Karpas-422 (cell line): ENCODE measurements at regions not wholly inside any gene's neighbourhood (a gene's known extent, or its start where the extent isn't known, plus 50 kb on each side); places are given as distances from the start of the nearest gene placed in this dataset.

Source experiments
- DNase-seq: peaks from one replicate; pipeline ENCODE4 v3.0.0-alpha.2; 2015
- H2AFZ ChIP-seq: fragments of 200-600 bp; sonication (generic); 2 replicates; pipeline ENCODE4 v1.6.1; 2014; ENCODE audit warnings: antibody characterized with exemption, low read length, mixed read lengths
- H3K27ac ChIP-seq: fragments of 200-600 bp; sonication (generic); 2 replicates; pipeline ENCODE4 v1.5.1; 2014; ENCODE audit warnings: mild to moderate bottlenecking, low read length, moderate library complexity
- H3K27me3 ChIP-seq: fragments of 200-600 bp; sonication (generic); 2 replicates; pipeline ENCODE4 v1.6.1; 2014; ENCODE audit warnings: low read length, mixed read lengths
- H3K36me3 ChIP-seq: fragments of 200-600 bp; sonication (generic); 2 replicates; pipeline ENCODE4 v1.6.1; 2014; ENCODE audit warnings: low read length, mixed read lengths; ENCODE audit not compliant: insufficient read depth
- H3K4me1 ChIP-seq: fragments of 200-600 bp; sonication (generic); 2 replicates; pipeline ENCODE4 v1.6.1; 2014; ENCODE audit warnings: mild to moderate bottlenecking, low read length, mixed read lengths
- H3K4me2 ChIP-seq: fragments of 200-600 bp; sonication (generic); 2 replicates; pipeline ENCODE4 v1.6.1; 2014; ENCODE audit warnings: low read length, low read depth, mild to moderate bottlenecking; ENCODE audit not compliant: poor library complexity, severe bottlenecking
- H3K4me3 ChIP-seq: fragments of 200-600 bp; sonication (generic); 2 replicates; pipeline ENCODE4 v1.5.1; 2014; ENCODE audit warnings: mild to moderate bottlenecking, antibody characterized with exemption, low read length, mixed read lengths
- H3K79me2 ChIP-seq: fragments of 200-600 bp; sonication (generic); 2 replicates; pipeline ENCODE4 v1.6.1; 2014; ENCODE audit warnings: mild to moderate bottlenecking, low read length, mixed read lengths
- H3K9ac ChIP-seq: fragments of 200-600 bp; sonication (generic); 2 replicates; pipeline ENCODE4 v1.6.0; 2014; ENCODE audit warnings: low read length
- H3K9me2 ChIP-seq: fragments of 200-600 bp; sonication (generic), shearing (Covaris generic); replicated peaks from 2 replicates; pipeline ENCODE4 v1.6.0; 2014; ENCODE audit warnings: mild to moderate bottlenecking, low read length, moderate library complexity; ENCODE audit not compliant: insufficient read depth
- H3K9me3 ChIP-seq: fragments of 300-700, 200-600 bp; sonication (generic); 2 replicates; pipeline ENCODE4 v1.6.1; 2014; ENCODE audit warnings: low read length, mixed read lengths
- H4K20me1 ChIP-seq: fragments of 200-600 bp; sonication (generic); 2 replicates; pipeline ENCODE4 v1.6.1; 2014; ENCODE audit warnings: mild to moderate bottlenecking, antibody characterized with exemption, low read length, low read depth; ENCODE audit not compliant: insufficient read depth

DNA sequence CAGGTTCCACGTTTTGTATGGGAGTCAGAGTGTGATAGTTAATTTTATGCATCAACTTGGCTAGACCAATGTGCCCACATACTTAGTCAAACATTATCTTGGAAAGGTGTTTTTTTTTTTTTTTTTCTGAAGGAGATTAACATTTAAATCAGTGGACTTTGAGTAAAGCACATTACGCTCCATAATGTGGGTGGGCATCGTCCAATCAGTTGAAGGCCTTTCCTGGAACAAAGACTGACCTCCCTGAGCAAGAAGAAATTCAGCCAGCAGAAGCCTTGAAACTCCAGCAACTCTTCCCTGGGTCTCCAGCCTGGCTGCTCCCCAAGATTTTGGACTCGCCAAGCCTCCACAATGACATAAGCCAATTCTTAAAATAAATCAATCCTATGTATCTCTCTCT is 711.4 kb downstream of the MTRR start:
- no peaks in the 10 kb centered on the region for H3K4me1 ChIP-seq
- no peak overlapping the region for H3K4me3 ChIP-seq
- H3K9me3 ChIP-seq, result peaks cover 5% of the 10 kb centered on the region
- H3K27me3 ChIP-seq, result no peaks in the 10 kb centered on the region
- no peak overlapping the region for H3K4me2 ChIP-seq
- H3K9ac ChIP-seq, result no peak overlapping the region
- no peak overlapping the region for H3K27ac ChIP-seq
- DNase-seq, result no peak
- no peaks in the 10 kb centered on the region for H3K79me2 ChIP-seq
- H4K20me1 ChIP-seq, result no peaks in the 10 kb centered on the region
- no peaks in the 10 kb centered on the region for H3K36me3 ChIP-seq
- no peak overlapping the region for H2AFZ ChIP-seq
- H3K9me2 ChIP-seq, result no peaks in the 10 kb centered on the region

DNA sequence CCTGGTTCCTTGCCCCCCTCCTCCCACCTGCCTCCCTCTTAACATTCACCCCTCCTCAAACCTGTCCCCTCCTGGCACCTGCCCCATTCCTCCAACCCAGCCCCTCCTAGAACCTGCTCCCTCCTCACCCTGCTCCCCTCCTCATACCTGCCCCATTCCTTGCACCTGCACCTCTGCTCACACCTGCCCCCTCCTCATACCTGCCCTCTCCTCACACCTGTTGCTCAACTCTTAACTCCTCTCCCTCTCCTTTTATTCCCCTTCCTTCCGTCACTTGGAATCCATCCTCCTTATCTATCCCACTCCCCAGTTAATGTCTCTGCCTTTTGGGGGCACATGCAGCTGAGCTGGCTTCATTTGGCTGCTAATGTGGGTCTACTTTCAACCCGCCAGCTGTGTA is 712.1 kb downstream of the MTRR start:
- Histone ChIP-seq H3K4me2 (no peak overlapping the region), H3K9me3 (peaks cover 5% of the 10 kb centered on the region), H4K20me1 (no peaks in the 10 kb centered on the region), H3K4me3 (no peak overlapping the region), H3K27ac (no peak overlapping the region), H2AFZ (no peak overlapping the region), H3K4me1 (no peaks in the 10 kb centered on the region), H3K27me3 (no peaks in the 10 kb centered on the region), H3K9ac (no peak overlapping the region), H3K79me2 (no peaks in the 10 kb centered on the region), H3K9me2 (no peaks in the 10 kb centered on the region), H3K36me3 (no peaks in the 10 kb centered on the region)
- DNase-seq, result no peak

DNA sequence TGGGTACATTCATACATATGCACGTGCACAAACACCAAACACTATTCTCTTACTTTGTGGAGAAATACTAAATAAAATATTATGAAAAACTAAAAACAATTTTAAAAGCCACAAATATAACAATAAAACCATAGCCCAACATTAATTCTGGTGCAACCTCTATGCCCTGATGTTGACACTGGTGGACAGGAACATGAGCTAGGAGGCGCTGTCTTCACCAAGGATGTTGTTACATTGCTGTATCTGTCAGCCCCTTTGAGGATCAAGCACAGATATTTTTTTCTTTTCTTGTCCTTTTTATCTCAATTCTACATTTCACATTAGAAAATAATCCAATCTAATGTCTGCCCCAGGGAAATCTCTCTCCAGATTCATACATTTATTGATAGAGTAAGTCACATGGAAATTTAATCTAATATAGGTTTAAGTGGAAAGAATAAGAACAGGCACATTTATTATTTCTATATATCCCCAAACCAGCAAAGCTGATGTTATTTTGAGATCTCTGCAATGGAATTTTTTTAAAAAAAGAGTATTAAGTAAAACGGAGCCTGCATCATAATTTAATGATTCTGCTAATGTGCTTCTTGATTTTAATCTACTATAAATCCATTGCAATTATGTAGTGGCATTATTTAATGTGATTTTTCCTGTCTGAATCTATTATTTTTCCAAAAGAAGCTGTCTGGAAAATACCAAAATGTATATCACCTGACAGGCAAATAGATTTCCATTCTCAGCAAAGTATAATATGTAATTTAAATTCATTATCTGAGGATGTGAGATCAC is 716.5 kb downstream of the MTRR start:
- H3K4me1 ChIP-seq, result no peaks in the 10 kb centered on the region
- no peak overlapping the region for H3K27ac ChIP-seq
- H4K20me1 ChIP-seq, result no peaks in the 10 kb centered on the region
- 0 out of 2 replicates have a peak, but pooled peaks cover 2% of the 10 kb centered on the region for H3K9me3 ChIP-seq
- no peaks in the 10 kb centered on the region for H3K9me2 ChIP-seq
- H3K4me2 ChIP-seq, result no peak overlapping the region
- DNase-seq, result no peak
- H3K79me2 ChIP-seq, result no peaks in the 10 kb centered on the region
- H2AFZ ChIP-seq, result no peak overlapping the region
- no peaks in the 10 kb centered on the region for H3K36me3 ChIP-seq
- H3K9ac ChIP-seq, result no peak overlapping the region
- no peaks in the 10 kb centered on the region for H3K27me3 ChIP-seq
- no peak overlapping the region for H3K4me3 ChIP-seq

DNA sequence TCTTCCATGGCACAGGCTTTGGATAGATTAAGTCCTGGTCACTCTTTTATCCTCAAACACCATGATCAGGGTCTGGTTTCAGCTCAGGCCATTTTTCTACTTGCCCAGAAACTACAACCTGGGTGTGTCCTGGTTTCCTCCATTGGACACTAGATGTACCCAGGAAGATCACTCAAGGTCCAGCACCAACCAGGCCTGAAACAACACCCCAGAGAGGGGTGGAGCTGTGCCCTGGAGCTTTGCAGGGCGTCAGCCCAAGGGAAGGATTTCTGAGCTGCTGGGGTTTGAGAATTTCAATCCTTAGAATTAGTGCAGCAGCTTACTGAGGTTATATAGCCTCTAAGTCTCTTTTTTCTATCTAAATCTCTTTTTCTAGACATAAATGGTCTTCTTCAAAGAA is 722.0 kb downstream of the MTRR start:
- H3K27ac ChIP-seq, result no peak overlapping the region
- no peak overlapping the region for H3K4me3 ChIP-seq
- H3K27me3 ChIP-seq, result no peaks in the 10 kb centered on the region
- no peaks in the 10 kb centered on the region for H3K36me3 ChIP-seq
- no peaks in the 10 kb centered on the region for H3K4me1 ChIP-seq
- H3K9ac ChIP-seq, result no peak overlapping the region
- H3K9me3 ChIP-seq, result 0 out of 2 replicates have a peak, but pooled peaks cover 2% of the 10 kb centered on the region
- no peaks in the 10 kb centered on the region for H3K79me2 ChIP-seq
- H2AFZ ChIP-seq, result no peak overlapping the region
- no peaks in the 10 kb centered on the region for H4K20me1 ChIP-seq
- no peaks in the 10 kb centered on the region for H3K9me2 ChIP-seq
- no peak for DNase-seq
- H3K4me2 ChIP-seq, result no peak overlapping the region

DNA sequence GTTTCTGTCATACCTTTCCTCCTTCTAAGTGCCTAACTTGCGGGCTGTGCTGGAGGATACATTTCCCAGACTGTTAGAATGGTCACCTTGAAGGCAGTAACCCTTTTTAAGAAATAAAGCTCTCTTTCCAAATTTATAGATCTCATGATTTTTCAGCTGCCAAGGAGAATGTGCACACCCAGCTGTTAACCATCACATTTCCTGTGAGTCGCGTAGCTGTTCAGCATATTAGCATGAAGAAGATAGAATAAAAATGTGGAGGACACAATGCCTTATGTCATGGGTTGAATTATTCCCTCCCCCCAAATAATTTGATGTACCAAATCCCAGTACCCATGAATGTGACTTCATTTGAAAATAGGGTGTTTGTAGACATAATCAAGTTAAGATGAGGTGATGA is 729.4 kb downstream of the MTRR start:
- no peaks in the 10 kb centered on the region for H4K20me1 ChIP-seq
- no peak overlapping the region for H3K4me3 ChIP-seq
- H2AFZ ChIP-seq, result no peak overlapping the region
- H3K4me2 ChIP-seq, result no peak overlapping the region
- no peaks in the 10 kb centered on the region for H3K4me1 ChIP-seq
- no peak for DNase-seq
- H3K27me3 ChIP-seq, result no peaks in the 10 kb centered on the region
- H3K9me3 ChIP-seq, result peaks cover 4% of the 10 kb centered on the region
- no peak overlapping the region for H3K27ac ChIP-seq
- H3K79me2 ChIP-seq, result no peaks in the 10 kb centered on the region
- no peaks in the 10 kb centered on the region for H3K9me2 ChIP-seq
- no peak overlapping the region for H3K9ac ChIP-seq
- no peaks in the 10 kb centered on the region for H3K36me3 ChIP-seq

DNA sequence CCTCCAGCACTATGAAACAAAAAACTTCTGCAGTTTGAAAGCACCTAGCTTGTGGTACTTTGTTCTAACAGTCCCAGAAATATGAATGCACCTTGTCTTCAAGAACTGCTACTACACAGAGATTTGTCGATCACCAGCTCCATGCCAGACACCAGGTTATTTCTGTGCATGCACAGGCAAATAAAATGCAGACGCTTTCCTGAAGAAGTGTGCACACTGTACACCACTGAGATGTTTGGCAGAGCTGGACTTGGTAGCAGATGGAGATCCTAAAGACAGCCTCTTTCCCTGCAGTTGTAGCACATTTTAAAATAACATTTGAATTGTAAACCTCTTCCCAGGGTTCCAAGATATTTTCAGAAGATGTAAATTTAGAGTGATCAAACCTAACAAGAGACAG is 730.0 kb downstream of the MTRR start:
- Histone ChIP-seq H3K36me3 (no peaks in the 10 kb centered on the region), H3K9me3 (peaks cover 4% of the 10 kb centered on the region), H3K79me2 (no peaks in the 10 kb centered on the region), H3K4me2 (no peak overlapping the region), H4K20me1 (no peaks in the 10 kb centered on the region), H3K4me1 (no peaks in the 10 kb centered on the region), H3K9ac (no peak overlapping the region), H3K9me2 (no peaks in the 10 kb centered on the region), H3K4me3 (no peak overlapping the region), H3K27me3 (no peaks in the 10 kb centered on the region), H3K27ac (no peak overlapping the region), H2AFZ (no peak overlapping the region)
- no peak for DNase-seq

DNA sequence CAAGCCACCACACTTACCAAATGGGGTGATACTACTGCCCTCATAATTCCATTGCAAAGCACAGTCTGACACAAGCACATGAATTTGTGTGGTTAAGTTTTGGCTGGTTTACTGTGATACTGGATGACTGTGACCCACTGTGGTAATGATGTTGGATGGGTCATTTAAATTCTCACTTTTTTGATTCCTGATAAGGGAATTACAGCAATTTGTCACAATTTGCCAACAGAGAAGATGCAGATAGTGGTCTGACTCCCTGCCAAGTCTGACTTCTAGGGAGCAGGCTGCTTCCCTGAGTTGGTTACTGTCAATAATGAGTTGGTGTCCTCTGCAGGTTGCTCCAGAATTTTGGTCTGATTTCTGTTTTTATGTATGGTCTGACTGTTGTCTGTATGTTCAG is 731.9 kb downstream of the MTRR start:
- Histone ChIP-seq H2AFZ (no peak overlapping the region), H3K4me2 (no peak overlapping the region), H3K79me2 (no peaks in the 10 kb centered on the region), H3K9me3 (peaks cover 14% of the 10 kb centered on the region), H3K9me2 (no peaks in the 10 kb centered on the region), H3K27ac (no peak overlapping the region), H4K20me1 (no peaks in the 10 kb centered on the region), H3K27me3 (no peaks in the 10 kb centered on the region), H3K4me3 (no peak overlapping the region), H3K9ac (no peak overlapping the region), H3K4me1 (no peaks in the 10 kb centered on the region), H3K36me3 (no peaks in the 10 kb centered on the region)
- no peak for DNase-seq

DNA sequence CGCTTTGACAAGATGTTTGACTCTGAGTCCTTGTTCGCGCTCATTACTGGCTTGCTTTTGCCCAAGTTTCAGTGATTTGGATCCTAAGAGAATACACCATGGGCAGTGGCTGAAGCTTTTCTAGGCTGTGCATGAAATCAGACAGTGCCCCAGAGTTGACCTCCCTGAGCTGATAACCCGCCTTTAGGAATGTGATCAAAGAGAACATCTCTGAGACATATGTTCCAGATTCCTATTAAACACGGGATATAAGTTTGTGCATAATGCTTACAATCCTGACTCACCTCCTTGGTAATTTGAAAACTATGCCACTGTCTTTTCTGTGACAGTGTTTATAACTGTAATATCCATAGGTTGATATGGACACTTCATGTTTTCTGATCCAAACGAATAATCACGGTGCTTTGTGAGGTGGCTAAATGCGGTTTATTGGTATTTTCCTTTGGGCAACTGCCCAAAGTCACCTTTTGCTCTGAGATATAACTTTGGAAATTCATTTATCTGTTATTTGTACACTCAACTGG is 732.9 kb downstream of the MTRR start:
- Histone ChIP-seq H3K4me3 (no peak overlapping the region), H3K4me1 (no peaks in the 10 kb centered on the region), H3K4me2 (no peak overlapping the region), H2AFZ (no peak overlapping the region), H4K20me1 (no peaks in the 10 kb centered on the region), H3K27ac (no peak overlapping the region), H3K27me3 (no peaks in the 10 kb centered on the region), H3K9me3 (peaks cover 14% of the 10 kb centered on the region), H3K9me2 (no peaks in the 10 kb centered on the region), H3K9ac (no peak overlapping the region), H3K79me2 (no peaks in the 10 kb centered on the region), H3K36me3 (no peaks in the 10 kb centered on the region)
- DNase-seq, result no peak
